ENCODE measurements at regions not wholly inside any gene's neighbourhood (a gene's known extent, or its start where the extent isn't known, plus 50 kb on each side); places are given as distances from the start of the nearest gene placed in this dataset.

DNA sequence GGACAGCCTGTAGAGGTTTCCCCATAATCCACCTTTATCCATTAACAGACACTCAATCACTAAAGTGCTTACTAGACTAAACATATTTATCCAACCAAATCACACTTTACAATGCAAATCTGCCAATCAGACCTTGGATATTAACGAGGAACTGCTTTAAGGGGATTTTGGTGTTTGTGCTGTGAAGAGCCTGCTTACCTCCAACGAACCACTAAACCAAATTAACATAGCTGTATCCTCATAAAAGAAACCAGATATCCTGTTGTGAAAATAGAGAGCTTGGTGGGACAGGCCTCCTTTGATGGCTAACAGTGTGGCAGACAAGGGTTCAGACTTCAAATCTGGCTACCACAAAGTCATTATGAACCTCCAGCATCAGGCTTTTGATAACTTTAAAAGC is 252.6 kb upstream of the HAND2 start:
- TF ChIP-seq, protein P1, sequence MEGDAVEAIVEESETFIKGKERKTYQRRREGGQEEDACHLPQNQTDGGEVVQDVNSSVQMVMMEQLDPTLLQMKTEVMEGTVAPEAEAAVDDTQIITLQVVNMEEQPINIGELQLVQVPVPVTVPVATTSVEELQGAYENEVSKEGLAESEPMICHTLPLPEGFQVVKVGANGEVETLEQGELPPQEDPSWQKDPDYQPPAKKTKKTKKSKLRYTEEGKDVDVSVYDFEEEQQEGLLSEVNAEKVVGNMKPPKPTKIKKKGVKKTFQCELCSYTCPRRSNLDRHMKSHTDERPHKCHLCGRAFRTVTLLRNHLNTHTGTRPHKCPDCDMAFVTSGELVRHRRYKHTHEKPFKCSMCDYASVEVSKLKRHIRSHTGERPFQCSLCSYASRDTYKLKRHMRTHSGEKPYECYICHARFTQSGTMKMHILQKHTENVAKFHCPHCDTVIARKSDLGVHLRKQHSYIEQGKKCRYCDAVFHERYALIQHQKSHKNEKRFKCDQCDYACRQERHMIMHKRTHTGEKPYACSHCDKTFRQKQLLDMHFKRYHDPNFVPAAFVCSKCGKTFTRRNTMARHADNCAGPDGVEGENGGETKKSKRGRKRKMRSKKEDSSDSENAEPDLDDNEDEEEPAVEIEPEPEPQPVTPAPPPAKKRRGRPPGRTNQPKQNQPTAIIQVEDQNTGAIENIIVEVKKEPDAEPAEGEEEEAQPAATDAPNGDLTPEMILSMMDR (IDR thresholded peaks at IDR 0.05; ENCODE audit: insufficient read depth, low read length): no peak
- TF ChIP-seq POLR2AphosphoS5 (IDR thresholded peaks at IDR 0.05; ENCODE audit: low read depth) (no peak), GABPA (IDR thresholded peaks at IDR 0.05; ENCODE audit: low read depth) (no peak), SPI1 (IDR thresholded peaks at IDR 0.05; ENCODE audit: borderline replicate concordance, low read depth) (no peak)
- TF ChIP-seq, protein P2, sequence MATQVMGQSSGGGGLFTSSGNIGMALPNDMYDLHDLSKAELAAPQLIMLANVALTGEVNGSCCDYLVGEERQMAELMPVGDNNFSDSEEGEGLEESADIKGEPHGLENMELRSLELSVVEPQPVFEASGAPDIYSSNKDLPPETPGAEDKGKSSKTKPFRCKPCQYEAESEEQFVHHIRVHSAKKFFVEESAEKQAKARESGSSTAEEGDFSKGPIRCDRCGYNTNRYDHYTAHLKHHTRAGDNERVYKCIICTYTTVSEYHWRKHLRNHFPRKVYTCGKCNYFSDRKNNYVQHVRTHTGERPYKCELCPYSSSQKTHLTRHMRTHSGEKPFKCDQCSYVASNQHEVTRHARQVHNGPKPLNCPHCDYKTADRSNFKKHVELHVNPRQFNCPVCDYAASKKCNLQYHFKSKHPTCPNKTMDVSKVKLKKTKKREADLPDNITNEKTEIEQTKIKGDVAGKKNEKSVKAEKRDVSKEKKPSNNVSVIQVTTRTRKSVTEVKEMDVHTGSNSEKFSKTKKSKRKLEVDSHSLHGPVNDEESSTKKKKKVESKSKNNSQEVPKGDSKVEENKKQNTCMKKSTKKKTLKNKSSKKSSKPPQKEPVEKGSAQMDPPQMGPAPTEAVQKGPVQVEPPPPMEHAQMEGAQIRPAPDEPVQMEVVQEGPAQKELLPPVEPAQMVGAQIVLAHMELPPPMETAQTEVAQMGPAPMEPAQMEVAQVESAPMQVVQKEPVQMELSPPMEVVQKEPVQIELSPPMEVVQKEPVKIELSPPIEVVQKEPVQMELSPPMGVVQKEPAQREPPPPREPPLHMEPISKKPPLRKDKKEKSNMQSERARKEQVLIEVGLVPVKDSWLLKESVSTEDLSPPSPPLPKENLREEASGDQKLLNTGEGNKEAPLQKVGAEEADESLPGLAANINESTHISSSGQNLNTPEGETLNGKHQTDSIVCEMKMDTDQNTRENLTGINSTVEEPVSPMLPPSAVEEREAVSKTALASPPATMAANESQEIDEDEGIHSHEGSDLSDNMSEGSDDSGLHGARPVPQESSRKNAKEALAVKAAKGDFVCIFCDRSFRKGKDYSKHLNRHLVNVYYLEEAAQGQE (IDR thresholded peaks at IDR 0.05; ENCODE audit: insufficient replicate concordance, low read depth): no peak
- H3K27ac ChIP-seq (replicated peaks): no peak overlapping the region
- H3K4me3 ChIP-seq (replicated peaks; ENCODE audit: insufficient read depth, low read length): no peak overlapping the region
- no peak for DNase-seq (ENCODE audit: low read depth in 1 of 2, low spot score in 1 of 2)
- H3K27me3 ChIP-seq (ENCODE audit: insufficient read depth, poor library complexity, severe bottlenecking): peaks cover 3% of the 10 kb centered on the region

DNA sequence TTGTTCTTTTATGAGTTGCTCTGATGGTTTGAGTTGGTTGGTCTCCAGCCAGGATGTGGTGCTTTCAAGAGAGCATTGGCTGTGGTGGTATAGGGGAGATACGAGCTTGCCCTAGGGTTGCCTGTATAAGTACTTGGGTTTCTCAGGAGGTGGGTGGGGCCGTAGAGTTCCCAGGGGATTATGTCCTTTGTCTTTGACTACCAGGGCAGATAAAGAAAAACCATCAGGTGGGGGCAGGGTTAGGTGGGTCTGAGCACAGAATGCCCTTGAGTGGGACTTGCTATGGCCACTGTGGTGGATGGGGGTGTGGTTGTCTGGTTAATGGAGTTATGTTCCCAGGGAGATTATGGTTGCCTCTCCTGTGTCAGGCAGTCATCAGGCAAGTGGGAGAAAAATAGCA is 247.9 kb upstream of the HAND2 start:
- TF ChIP-seq GABPA (IDR thresholded peaks at IDR 0.05; ENCODE audit: low read depth) (no peak), POLR2AphosphoS5 (IDR thresholded peaks at IDR 0.05; ENCODE audit: low read depth) (no peak), SPI1 (IDR thresholded peaks at IDR 0.05; ENCODE audit: borderline replicate concordance, low read depth) (no peak)
- TF ChIP-seq, protein P1 (IDR thresholded peaks at IDR 0.05; ENCODE audit: insufficient read depth, low read length): no peak
- TF ChIP-seq, protein P2 (IDR thresholded peaks at IDR 0.05; ENCODE audit: insufficient replicate concordance, low read depth): no peak
- H3K27ac ChIP-seq (replicated peaks): no peak overlapping the region
- no peak for DNase-seq (ENCODE audit: low read depth in 1 of 2, low spot score in 1 of 2)
- no peak overlapping the region for H3K4me3 ChIP-seq (replicated peaks; ENCODE audit: insufficient read depth, low read length)
- peaks cover 3% of the 10 kb centered on the region for H3K27me3 ChIP-seq (ENCODE audit: insufficient read depth, poor library complexity, severe bottlenecking)

DNA sequence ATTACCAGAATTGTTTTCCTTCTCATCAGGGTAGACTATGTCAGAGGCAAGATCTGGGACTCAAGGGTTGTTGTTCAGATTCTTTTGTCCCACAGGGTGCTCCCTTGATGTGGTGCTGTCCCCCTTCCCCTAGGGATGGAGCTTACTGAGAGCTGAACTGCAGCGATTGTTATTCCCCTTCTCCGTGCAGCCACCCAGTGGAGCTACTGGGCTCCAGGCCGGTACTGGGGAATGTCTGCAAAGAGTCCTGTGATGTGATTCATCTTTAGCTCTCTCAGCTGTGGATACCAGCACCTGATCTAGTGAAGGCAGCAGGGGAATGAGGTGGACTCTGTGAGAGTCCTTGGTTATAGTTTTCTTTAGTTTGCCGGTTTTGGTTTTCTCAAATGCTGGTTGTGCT is 247.4 kb upstream of the HAND2 start:
- Histone ChIP-seq H3K27me3 (ENCODE audit: insufficient read depth, poor library complexity, severe bottlenecking) (peaks cover 3% of the 10 kb centered on the region), H3K27ac (replicated peaks) (no peak overlapping the region), H3K4me3 (replicated peaks; ENCODE audit: insufficient read depth, low read length) (no peak overlapping the region)
- DNase-seq (ENCODE audit: low read depth in 1 of 2, low spot score in 1 of 2): no peak
- TF ChIP-seq SPI1 (IDR thresholded peaks at IDR 0.05; ENCODE audit: borderline replicate concordance, low read depth): no peak
- TF ChIP-seq, protein P1 (IDR thresholded peaks at IDR 0.05; ENCODE audit: insufficient read depth, low read length): no peak
- no peak for TF ChIP-seq GABPA (IDR thresholded peaks at IDR 0.05; ENCODE audit: low read depth)
- TF ChIP-seq, protein P2 (IDR thresholded peaks at IDR 0.05; ENCODE audit: insufficient replicate concordance, low read depth): no peak
- TF ChIP-seq POLR2AphosphoS5 (IDR thresholded peaks at IDR 0.05; ENCODE audit: low read depth): no peak

Data from HL-60 (cell line).